DMS53 treated with DMSO at 0.1 percent for 48 hours (cell line): ENCODE measurements at regions not wholly inside any gene's neighbourhood (a gene's known extent, or its start where the extent isn't known, plus 50 kb on each side); places are given as distances from the start of the nearest gene placed in this dataset.
"Not testable (repeated sequence)": the region's sequence is repeated elsewhere in the genome, so short reads cannot be mapped to it uniquely, and the experiment has no call there.

Experiments
- DNase-seq: peaks from one replicate; lab custom pipeline; 2025; ENCODE audit not compliant: unreplicated experiment; lab: John Stamatoyannopoulos, UW

- no peak for DNase-seq
These were observed 154.9 kb downstream of the DIO2 start for GRCh38 chr14:80056497-80056801.

- peak; percentile 21 for DNase-seq
These were observed 155.4 kb downstream of the DIO2 start for GRCh38 chr14:80055667-80056496.

- no peak for DNase-seq
These were observed 156.1 kb downstream of the DIO2 start for GRCh38 chr14:80055226-80055625.

GRCh38 chr14:80054020-80054419 is 157.3 kb downstream of the DIO2 start:
- no peak for DNase-seq

- DNase-seq: no peak
These were observed 162.2 kb downstream of the DIO2 start for GRCh38 chr14:80049055-80049454.

- no peak for DNase-seq
These were observed 163.5 kb downstream of the DIO2 start for GRCh38 chr14:80047761-80048160.

GRCh38 chr14:80037349-80037748 is 174.0 kb downstream of the DIO2 start:
- no peak for DNase-seq

GRCh38 chr14:80024417-80024816 is 186.9 kb downstream of the DIO2 start:
- no peak for DNase-seq

GRCh38 chr14:80018476-80018875 is 192.8 kb downstream of the DIO2 start:
- DNase-seq: not testable (repeated sequence)

GRCh38 chr14:80017795-80018194 is 193.5 kb downstream of the DIO2 start:
- DNase-seq: no peak

- DNase-seq: not testable (repeated sequence)
These were observed 201.1 kb downstream of the DIO2 start for GRCh38 chr14:80010245-80010644.

- DNase-seq: no peak
These were observed 205.7 kb downstream of the DIO2 start for GRCh38 chr14:80005561-80005960.

GRCh38 chr14:80004871-80005270 is 206.4 kb downstream of the DIO2 start:
- no peak for DNase-seq

GRCh38 chr14:80003138-80003537 is 208.2 kb downstream of the DIO2 start:
- DNase-seq: peak; percentile 90

- no peak for DNase-seq
These were observed 213.6 kb downstream of the DIO2 start for GRCh38 chr14:79997509-79998208.

- no peak for DNase-seq
These were observed 218.7 kb downstream of the DIO2 start for GRCh38 chr14:79992407-79993198.

- no peak for DNase-seq
These were observed 219.4 kb downstream of the DIO2 start for GRCh38 chr14:79991866-79992265.

- DNase-seq: no peak
These were observed 221.3 kb downstream of the DIO2 start for GRCh38 chr14:79989990-79990389.

GRCh38 chr14:79986251-79986650 is 225.1 kb downstream of the DIO2 start:
- no peak for DNase-seq

- no peak for DNase-seq
These were observed 239.1 kb downstream of the DIO2 start for GRCh38 chr14:79972230-79972629.

GRCh38 chr14:79971330-79971729 is 240.0 kb downstream of the DIO2 start:
- DNase-seq: no peak

- DNase-seq: no peak
These were observed 243.9 kb downstream of the DIO2 start for GRCh38 chr14:79967453-79967852.
